SK-N-SH (cell line): ENCODE measurements at regions not wholly inside any gene's neighbourhood (a gene's known extent, or its start where the extent isn't known, plus 50 kb on each side); places are given as distances from the start of the nearest gene placed in this dataset.

Experiments
- CTCF ChIA-PET: fragments of 300-600, 350-600 bp; formaldehyde crosslinking; extraction: SDS; loops from one replicate; lab custom pipeline; 2021; lab: Yijun Ruan, JAX
- POLR2A ChIA-PET: fragments of 350-600 bp; sonication (Branson Sonifier 250); formaldehyde crosslinking; extraction: SDS; loops from one replicate; lab custom pipeline; 2020; ENCODE audit warnings: antibody characterized with exemption, inconsistent platforms; lab: Yijun Ruan, JAX
- DNase-seq: peaks from one replicate; pipeline ENCODE4 v3.0.0; 2012
- H2AFZ ChIP-seq: fragments of 200-600 bp; sonication (generic); 2 replicates; pipeline ENCODE4 v1.8.1; 2016; ENCODE audit warnings: antibody characterized with exemption, mild to moderate bottlenecking, low read depth
- H3F3A ChIP-seq: fragments of 200-600 bp; sonication (generic); replicated peaks from 2 replicates; pipeline ENCODE3; 2016; ENCODE audit warnings: antibody characterized with exemption, mild to moderate bottlenecking; ENCODE audit not compliant: insufficient read depth
- H3K27ac ChIP-seq, 2 experiments: fragments of 200-500 bp in 1 of 2; fragments of 200-600 bp in 1 of 2; sonication (Bioruptor generic) in 1 of 2; sonication (generic), shearing (Covaris generic) in 1 of 2; 2 replicates each; pipeline versions ENCODE4 v1.5.1 to v1.6.1; 2014 to 2016; ENCODE audit warnings: low read depth in 2 of 2, inconsistent platforms in 1 of 2, low read length in 1 of 2, mild to moderate bottlenecking in 1 of 2, mixed read lengths in 1 of 2
- H3K27me3 ChIP-seq: fragments of 200-600 bp; sonication (generic), shearing (Covaris generic); 2 replicates; pipeline ENCODE4 v1.6.1; 2016; ENCODE audit warnings: mixed run types; ENCODE audit not compliant: insufficient read depth
- H3K36me3 ChIP-seq, 2 experiments: fragments of 200-500 bp in 1 of 2; fragments of 200-600 bp in 1 of 2; sonication (Bioruptor generic) in 1 of 2; sonication (generic) in 1 of 2; replicated peaks in 1 of 2; 2 replicates each; pipeline versions ENCODE3 to v1.5.1; 2014 to 2016; ENCODE audit warnings: low read length in 1 of 2, mild to moderate bottlenecking in 1 of 2; ENCODE audit not compliant: insufficient read depth in 2 of 2, control insufficient read depth in 1 of 2
- H3K4me1 ChIP-seq, 2 experiments: fragments of 200-500 bp in 1 of 2; fragments of 200-600 bp in 1 of 2; sonication (Bioruptor generic) in 1 of 2; sonication (generic), shearing (Covaris generic) in 1 of 2; 2 replicates each; pipeline versions ENCODE4 v1.5.1 to v1.6.1; 2014 to 2016; ENCODE audit warnings: low read depth in 1 of 2, low read length in 1 of 2, mixed run types in 1 of 2; ENCODE audit not compliant: insufficient read depth in 2 of 2, control insufficient read depth in 1 of 2
- H3K4me2 ChIP-seq: fragments of 200-600 bp; sonication (generic), shearing (Covaris generic); 2 replicates; pipeline ENCODE4 v1.6.1; 2017; ENCODE audit warnings: mixed run types
- H3K4me3 ChIP-seq, 2 experiments: fragments of 200-500 bp in 1 of 2; fragments of 200-600 bp in 1 of 2; sonication (Bioruptor generic) in 1 of 2; sonication (generic), shearing (Covaris generic) in 1 of 2; 2 replicates each; pipeline versions ENCODE4 v1.5.1 to v1.8.1; 2014 to 2016; ENCODE audit warnings: low read depth in 2 of 2, inconsistent platforms in 1 of 2, low read length in 1 of 2, mild to moderate bottlenecking in 1 of 2, mixed read lengths in 1 of 2, moderate library complexity in 1 of 2
- H3K79me2 ChIP-seq: fragments of 200-600 bp; sonication (generic); 2 replicates; pipeline ENCODE4 v1.8.1; 2017; ENCODE audit warnings: mild to moderate bottlenecking; ENCODE audit not compliant: insufficient read depth
- H3K9ac ChIP-seq: fragments of 200-600 bp; sonication (generic); 2 replicates; pipeline ENCODE4 v1.6.1; 2017; ENCODE audit warnings: mixed run types
- H3K9me2 ChIP-seq: fragments of 200-600 bp; sonication (generic); 2 replicates; pipeline ENCODE4 v1.6.1; 2017; ENCODE audit warnings: mixed run types
- H3K9me3 ChIP-seq: fragments of 200-600 bp; sonication (generic); 2 replicates; pipeline ENCODE4 v1.6.1; 2017; ENCODE audit warnings: mixed run types, mild to moderate bottlenecking, moderate library complexity
- H4K20me1 ChIP-seq: fragments of 200-600 bp; sonication (generic); 2 replicates; pipeline ENCODE4 v1.6.1; 2017; ENCODE audit warnings: mild to moderate bottlenecking, mixed run types; ENCODE audit not compliant: insufficient read depth
- CTCF ChIP-seq: fragments of 200-600 bp; sonication (generic); IDR thresholded peaks from 2 replicates; pipeline ENCODE4 v1.6.1; 2017; ENCODE audit warnings: antibody characterized with exemption, mild to moderate bottlenecking, moderate library complexity
- ELF1 ChIP-seq: IDR thresholded peaks from 2 replicates; pipeline ENCODE4 v1.4.0; 2012
- EP300 ChIP-seq, 2 experiments: IDR thresholded peaks; 2 replicates each; pipeline versions ENCODE4 v1.4.0 to v1.6.1; 2012; ENCODE audit warnings: borderline replicate concordance in 1 of 2, low read depth in 1 of 2, low read length in 1 of 2
- EZH2phosphoT487 ChIP-seq: fragments of 200-600 bp; sonication (generic); IDR thresholded peaks from 2 replicates; pipeline ENCODE4 v1.6.1; 2017; ENCODE audit warnings: low read depth, mixed run types, mild to moderate bottlenecking, antibody characterized with exemption, moderate library complexity, borderline replicate concordance
- FOSL2 ChIP-seq: IDR thresholded peaks from 2 replicates; pipeline ENCODE4 v1.4.0; 2012; ENCODE audit warnings: low read depth, mild to moderate bottlenecking, moderate library complexity, borderline replicate concordance
- FOXJ3 ChIP-seq: sonication (generic); formaldehyde crosslinking; IDR thresholded peaks from 2 replicates; pipeline ENCODE4 v1.5.1; 2020; ENCODE audit warnings: mild to moderate bottlenecking, missing genetic modification reagents
- IRF3 ChIP-seq: fragments of 150-350 bp; IDR thresholded peaks from 2 replicates; pipeline ENCODE4 v1.6.1; 2016; ENCODE audit warnings: mild to moderate bottlenecking, low read depth, low read length
- NFIC ChIP-seq: IDR thresholded peaks from 2 replicates; pipeline ENCODE4 v1.4.0; 2012; ENCODE audit warnings: borderline replicate concordance
- PBX3 ChIP-seq: IDR thresholded peaks from 2 replicates; pipeline ENCODE4; 2012
- POLR2AphosphoS5 ChIP-seq: IDR thresholded peaks from 2 replicates; pipeline ENCODE4 v1.6.1; 2012; ENCODE audit warnings: low read depth, low read length
- RCOR1 ChIP-seq: fragments of 150-350 bp; IDR thresholded peaks from 2 replicates; pipeline ENCODE4 v1.6.1; 2017; ENCODE audit warnings: antibody characterized with exemption, low read length
- REST ChIP-seq: IDR thresholded peaks from 2 replicates; pipeline ENCODE4 v1.6.1; 2012; ENCODE audit warnings: mild to moderate bottlenecking, low read depth, low read length, moderate library complexity
- RFX5 ChIP-seq: IDR thresholded peaks from 2 replicates; pipeline ENCODE4 v1.6.1; 2012; ENCODE audit warnings: mild to moderate bottlenecking, improper control_type of control experiment, low read length
- SIN3A ChIP-seq: IDR thresholded peaks from 2 replicates; pipeline ENCODE4 v1.6.1; 2012; ENCODE audit warnings: low read depth, mild to moderate bottlenecking, low read length, moderate library complexity, borderline replicate concordance
- SMC3 ChIP-seq: IDR thresholded peaks from 2 replicates; pipeline ENCODE4 v1.6.1; 2012; ENCODE audit warnings: low read depth, low read length, improper control_type of control experiment
- TAF1 ChIP-seq: IDR thresholded peaks from 2 replicates; pipeline ENCODE4 v1.6.1; 2012; ENCODE audit warnings: low read depth, mild to moderate bottlenecking, low read length, moderate library complexity, borderline replicate concordance
- TCF12 ChIP-seq: IDR thresholded peaks from 2 replicates; pipeline ENCODE4 v1.4.0; 2012
- TEAD4 ChIP-seq: IDR thresholded peaks from 2 replicates; pipeline ENCODE4 v1.4.0; 2012; ENCODE audit warnings: mild to moderate bottlenecking, borderline replicate concordance; ENCODE audit not compliant: insufficient read depth
- USF1 ChIP-seq: IDR thresholded peaks from 2 replicates; pipeline ENCODE4 v1.4.0; 2012; ENCODE audit warnings: low read depth, borderline replicate concordance
- USF2 ChIP-seq: fragments of 150-350 bp; IDR thresholded peaks from 2 replicates; pipeline ENCODE4 v1.6.1; 2017; ENCODE audit warnings: antibody characterized with exemption, low read length, low read depth, borderline replicate concordance
- WGBS: methylation state at CpG from one replicate; pipeline ENCODE4 v1.1.6; 2017; ENCODE audit warnings: low lambda C conversion rate; 5-methylcytosine and 5-hydroxymethylcytosine counted together

GRCh38 chr5:90312027-90312426 is 97.5 kb downstream of the CETN3 start:
- Histone ChIP-seq H3K27ac (no peak overlapping the region), H3K9me2 (no peaks in the 10 kb centered on the region), H3K9me3 (no peaks in the 10 kb centered on the region), H3K4me3 (no peak overlapping the region), H2AFZ (no peak overlapping the region), H3K9ac (no peak overlapping the region), H3K27me3 (no peaks in the 10 kb centered on the region), H3K4me1 (no peaks in the 10 kb centered on the region; a peak in 1 of 4 replicates), H4K20me1 (no peaks in the 10 kb centered on the region), H3F3A (no peaks in the 10 kb centered on the region), H3K36me3 (no peaks in the 10 kb centered on the region), H3K4me2 (no peak overlapping the region), H3K79me2 (no peaks in the 10 kb centered on the region)
- WGBS, result 75% methylated on average over 2 of the region's 2 CpGs
- CTCF ChIA-PET, result interaction anchor here (1.4 to 1.6 kb wide), 2 partner anchors 11 to 46 kb away, joined by 3 to 4 read pairs; no protein-coding TSS in a partner anchor
- TF ChIP-seq RCOR1, result no peak
- no peak for TF ChIP-seq SMC3
- TF ChIP-seq REST, result no peak
- no peak for TF ChIP-seq EZH2phosphoT487
- no peak for TF ChIP-seq USF2
- no peak for TF ChIP-seq FOXJ3 (CRISPR knock-in tag)
- TF ChIP-seq RFX5, result no peak
- TF ChIP-seq ELF1, result no peak
- no peak for TF ChIP-seq USF1
- no peak for TF ChIP-seq FOSL2
- TF ChIP-seq IRF3, result no peak
- TF ChIP-seq CTCF, result no peak
- TF ChIP-seq NFIC, result no peak
- TF ChIP-seq TAF1, result no peak
- TF ChIP-seq EP300 (IDR thresholded peaks at IDR 0.05; ENCODE audit: borderline replicate concordance in 1 of 2, low read depth in 1 of 2, low read length in 1 of 2), result no peak
- TF ChIP-seq SIN3A, result no peak
- no peak for TF ChIP-seq TCF12
- TF ChIP-seq POLR2AphosphoS5, result no peak
- no peak for TF ChIP-seq PBX3
- no peak for TF ChIP-seq TEAD4
- DNase-seq, result no peak
- POLR2A ChIA-PET, result no interaction called here
